GM23338 (cell line): ENCODE measurements at regions not wholly inside any gene's neighbourhood (a gene's known extent, or its start where the extent isn't known, plus 50 kb on each side); places are given as distances from the start of the nearest gene placed in this dataset.

ENCODE experiments used
- ATAC-seq: fragments of 200-7000 bp; cut with Tn5 transposase; 3 replicates; pipeline ENCODE4 v1.9.1; 2020
- DNase-seq: peaks from one replicate; pipeline ENCODE4 v3.0.0-alpha.2; 2015; ENCODE audit warnings: low spot score
- H2AFZ ChIP-seq: fragments of 200-600 bp; sonication (generic); 2 replicates; pipeline ENCODE4 v1.8.0; 2016; ENCODE audit warnings: antibody characterized with exemption, mild to moderate bottlenecking, moderate library complexity
- H3F3A ChIP-seq: fragments of 200-600 bp; sonication (generic); replicated peaks from 2 replicates; pipeline ENCODE4 v1.8.0; 2017; ENCODE audit warnings: antibody characterized with exemption, mixed run types, low read depth
- H3K27ac ChIP-seq: fragments of 200-600 bp; sonication (generic); 2 replicates; pipeline ENCODE4 v1.6.1; 2016; ENCODE audit warnings: low read depth
- H3K27me3 ChIP-seq: fragments of 200-600 bp; sonication (generic); 2 replicates; pipeline ENCODE4 v1.8.0; 2016; ENCODE audit warnings: mild to moderate bottlenecking, mixed run types, moderate library complexity; ENCODE audit not compliant: insufficient read depth
- H3K36me3 ChIP-seq: fragments of 200-600 bp; sonication (generic); 2 replicates; pipeline ENCODE4 v1.8.0; 2016; ENCODE audit warnings: mild to moderate bottlenecking; ENCODE audit not compliant: insufficient read depth
- H3K4me1 ChIP-seq: fragments of 200-600 bp; sonication (generic); 2 replicates; pipeline ENCODE4 v1.8.0; 2016; ENCODE audit warnings: mild to moderate bottlenecking, moderate library complexity; ENCODE audit not compliant: insufficient read depth
- H3K4me2 ChIP-seq: fragments of 200-600 bp; sonication (generic); 2 replicates; pipeline ENCODE4 v1.7.1; 2017; ENCODE audit warnings: mixed run types
- H3K4me3 ChIP-seq: fragments of 200-600 bp; sonication (generic); 2 replicates; pipeline ENCODE4 v1.6.1; 2016; ENCODE audit warnings: mixed run types
- H3K79me2 ChIP-seq: fragments of 200-600 bp; sonication (generic); replicated peaks from 2 replicates; pipeline ENCODE4 v1.8.0; 2017; ENCODE audit warnings: mild to moderate bottlenecking; ENCODE audit not compliant: insufficient read depth
- H3K9me2 ChIP-seq: fragments of 200-600 bp; sonication (generic); 2 replicates; pipeline ENCODE4 v1.8.0; 2017; ENCODE audit not compliant: insufficient read depth
- H4K20me1 ChIP-seq: fragments of 200-600 bp; sonication (generic); replicated peaks from 2 replicates; pipeline ENCODE4 v1.8.0; 2017; ENCODE audit warnings: mild to moderate bottlenecking; ENCODE audit not compliant: insufficient read depth
- H3K27ac Mint-ChIP-seq: 2 replicates; pipeline ENCODE4 v1.8.0; 2020; ENCODE audit warnings: inconsistent platforms, mild to moderate bottlenecking, moderate library complexity, mixed read lengths
- H3K27me3 Mint-ChIP-seq: 3 replicates; pipeline ENCODE4 v1.8.0; 2022; ENCODE audit warnings: low read depth, mild to moderate bottlenecking, moderate library complexity, mixed read lengths, inconsistent platforms; ENCODE audit not compliant: insufficient read depth, poor library complexity
- H3K36me3 Mint-ChIP-seq: 3 replicates; pipeline ENCODE4 v1.8.0; 2021; ENCODE audit warnings: low read depth, mild to moderate bottlenecking, inconsistent platforms, moderate library complexity, mixed read lengths
- H3K4me1 Mint-ChIP-seq: 3 replicates; pipeline ENCODE4 v1.8.0; 2020; ENCODE audit warnings: mild to moderate bottlenecking, inconsistent platforms, mixed read lengths
- H3K4me3 Mint-ChIP-seq: 3 replicates; pipeline ENCODE4 v1.8.0; 2021; ENCODE audit warnings: moderate library complexity, mild to moderate bottlenecking, inconsistent platforms, mixed read lengths
- H3K9me3 Mint-ChIP-seq: 3 replicates; pipeline ENCODE4 v1.8.0; 2020; ENCODE audit warnings: moderate library complexity, mild to moderate bottlenecking, inconsistent platforms, mixed read lengths
- CREB1 ChIP-seq: fragments of 250-450 bp; sonication (Bioruptor Pico); IDR thresholded peaks from 2 replicates; pipeline ENCODE4 v1.5.0; 2020; ENCODE audit warnings: low read depth, mild to moderate bottlenecking, moderate library complexity
- CTCF ChIP-seq, 2 experiments: fragments of 200-600 bp in 1 of 2; sonication (generic) in 1 of 2; conservative IDR thresholded peaks; 2 replicates each; pipeline versions ENCODE4 v1.5.1 to v1.6.1; 2016 to 2017; ENCODE audit warnings: antibody characterized with exemption in 2 of 2, low read depth in 2 of 2, mild to moderate bottlenecking in 2 of 2, moderate library complexity in 1 of 2
- EZH2phosphoT487 ChIP-seq: fragments of 200-600 bp; sonication (generic); IDR thresholded peaks from one replicate; pipeline ENCODE4 v1.8.1; 2018; ENCODE audit warnings: antibody characterized with exemption; ENCODE audit not compliant: unreplicated experiment
- JUNB ChIP-seq: IDR thresholded peaks from one replicate; pipeline ENCODE4 v1.6.1; 2016; ENCODE audit warnings: antibody characterized with exemption; ENCODE audit not compliant: unreplicated experiment
- NANOG ChIP-seq: IDR thresholded peaks from 2 replicates; pipeline ENCODE4 v1.6.1; 2016; ENCODE audit warnings: antibody characterized with exemption, borderline replicate concordance
- REST ChIP-seq: IDR thresholded peaks from one replicate; pipeline ENCODE4 v1.6.1; 2018; ENCODE audit warnings: antibody characterized with exemption; ENCODE audit not compliant: unreplicated experiment
- STAT1 ChIP-seq: IDR thresholded peaks from one replicate; pipeline ENCODE4 v1.6.1; 2016; ENCODE audit warnings: antibody characterized with exemption; ENCODE audit not compliant: unreplicated experiment
- ZNF114 ChIP-seq: fragments of 250-450 bp; sonication (Bioruptor Pico); IDR thresholded peaks from 2 replicates; pipeline ENCODE4 v1.5.0; 2020; ENCODE audit warnings: mild to moderate bottlenecking, moderate library complexity
- TF ChIP-seq, protein P1 (sequence below): fragments of 250-450 bp; sonication (Bioruptor Pico); IDR thresholded peaks from 2 replicates; pipeline ENCODE4 v1.5.0; 2020; ENCODE audit warnings: mild to moderate bottlenecking, moderate library complexity

DNA sequence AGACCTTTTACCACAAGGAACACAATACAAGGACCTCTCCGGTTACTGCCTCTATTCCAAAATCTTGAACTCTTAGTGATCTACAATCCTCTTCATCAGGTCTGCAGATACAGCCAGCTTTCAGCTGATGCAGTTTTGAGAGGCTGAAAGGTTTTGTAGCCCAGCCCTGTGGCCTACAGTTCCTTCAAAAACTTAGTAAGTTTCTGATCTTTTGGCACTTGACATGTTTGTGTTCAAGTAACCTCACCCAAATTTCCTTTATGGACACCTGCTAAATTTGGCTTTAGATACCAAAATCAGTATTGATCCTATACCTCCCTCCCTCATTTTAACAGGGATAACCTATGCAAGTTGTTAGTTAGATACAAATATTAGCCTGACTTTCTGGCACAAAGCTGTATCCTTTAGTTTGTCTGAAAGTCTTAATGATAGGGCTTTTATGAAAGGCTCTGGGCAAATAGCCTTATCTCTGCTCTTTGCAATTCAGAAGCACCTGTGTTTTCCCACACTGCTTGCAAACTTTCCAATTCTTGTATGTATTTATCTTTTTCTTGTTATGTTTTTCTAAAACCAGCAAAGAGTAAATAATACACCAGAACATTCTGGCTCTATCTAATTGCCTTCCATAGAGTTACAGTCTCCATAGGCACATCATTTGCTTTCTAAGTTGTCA is 650.5 kb upstream of the KLHL29 start:
- no peak overlapping the region for H3K27ac Mint-ChIP-seq
- peaks cover 3% of the 10 kb centered on the region; the same call in 1 of the 3 replicates for H3K36me3 Mint-ChIP-seq
- Histone ChIP-seq H4K20me1 (no peaks in the 10 kb centered on the region), H2AFZ (no peak overlapping the region), H3K4me3 (no peak overlapping the region), H3K27ac (no peak overlapping the region), H3K27me3 (no peaks in the 10 kb centered on the region), H3K4me1 (no peaks in the 10 kb centered on the region), H3K4me2 (no peak overlapping the region), H3F3A (no peaks in the 10 kb centered on the region), H3K9me2 (no peaks in the 10 kb centered on the region), H3K79me2 (no peaks in the 10 kb centered on the region), H3K36me3 (no peaks in the 10 kb centered on the region)
- TF ChIP-seq ZNF114 (CRISPR knock-in tag) (no peak), NANOG (no peak), EZH2phosphoT487 (no peak), JUNB (no peak), CREB1 (CRISPR knock-in tag) (no peak), REST (no peak), CTCF (conservative IDR thresholded peaks at IDR 0.05; ENCODE audit: low read depth in 2 of 2) (no peak), STAT1 (no peak)
- TF ChIP-seq, protein P1, sequence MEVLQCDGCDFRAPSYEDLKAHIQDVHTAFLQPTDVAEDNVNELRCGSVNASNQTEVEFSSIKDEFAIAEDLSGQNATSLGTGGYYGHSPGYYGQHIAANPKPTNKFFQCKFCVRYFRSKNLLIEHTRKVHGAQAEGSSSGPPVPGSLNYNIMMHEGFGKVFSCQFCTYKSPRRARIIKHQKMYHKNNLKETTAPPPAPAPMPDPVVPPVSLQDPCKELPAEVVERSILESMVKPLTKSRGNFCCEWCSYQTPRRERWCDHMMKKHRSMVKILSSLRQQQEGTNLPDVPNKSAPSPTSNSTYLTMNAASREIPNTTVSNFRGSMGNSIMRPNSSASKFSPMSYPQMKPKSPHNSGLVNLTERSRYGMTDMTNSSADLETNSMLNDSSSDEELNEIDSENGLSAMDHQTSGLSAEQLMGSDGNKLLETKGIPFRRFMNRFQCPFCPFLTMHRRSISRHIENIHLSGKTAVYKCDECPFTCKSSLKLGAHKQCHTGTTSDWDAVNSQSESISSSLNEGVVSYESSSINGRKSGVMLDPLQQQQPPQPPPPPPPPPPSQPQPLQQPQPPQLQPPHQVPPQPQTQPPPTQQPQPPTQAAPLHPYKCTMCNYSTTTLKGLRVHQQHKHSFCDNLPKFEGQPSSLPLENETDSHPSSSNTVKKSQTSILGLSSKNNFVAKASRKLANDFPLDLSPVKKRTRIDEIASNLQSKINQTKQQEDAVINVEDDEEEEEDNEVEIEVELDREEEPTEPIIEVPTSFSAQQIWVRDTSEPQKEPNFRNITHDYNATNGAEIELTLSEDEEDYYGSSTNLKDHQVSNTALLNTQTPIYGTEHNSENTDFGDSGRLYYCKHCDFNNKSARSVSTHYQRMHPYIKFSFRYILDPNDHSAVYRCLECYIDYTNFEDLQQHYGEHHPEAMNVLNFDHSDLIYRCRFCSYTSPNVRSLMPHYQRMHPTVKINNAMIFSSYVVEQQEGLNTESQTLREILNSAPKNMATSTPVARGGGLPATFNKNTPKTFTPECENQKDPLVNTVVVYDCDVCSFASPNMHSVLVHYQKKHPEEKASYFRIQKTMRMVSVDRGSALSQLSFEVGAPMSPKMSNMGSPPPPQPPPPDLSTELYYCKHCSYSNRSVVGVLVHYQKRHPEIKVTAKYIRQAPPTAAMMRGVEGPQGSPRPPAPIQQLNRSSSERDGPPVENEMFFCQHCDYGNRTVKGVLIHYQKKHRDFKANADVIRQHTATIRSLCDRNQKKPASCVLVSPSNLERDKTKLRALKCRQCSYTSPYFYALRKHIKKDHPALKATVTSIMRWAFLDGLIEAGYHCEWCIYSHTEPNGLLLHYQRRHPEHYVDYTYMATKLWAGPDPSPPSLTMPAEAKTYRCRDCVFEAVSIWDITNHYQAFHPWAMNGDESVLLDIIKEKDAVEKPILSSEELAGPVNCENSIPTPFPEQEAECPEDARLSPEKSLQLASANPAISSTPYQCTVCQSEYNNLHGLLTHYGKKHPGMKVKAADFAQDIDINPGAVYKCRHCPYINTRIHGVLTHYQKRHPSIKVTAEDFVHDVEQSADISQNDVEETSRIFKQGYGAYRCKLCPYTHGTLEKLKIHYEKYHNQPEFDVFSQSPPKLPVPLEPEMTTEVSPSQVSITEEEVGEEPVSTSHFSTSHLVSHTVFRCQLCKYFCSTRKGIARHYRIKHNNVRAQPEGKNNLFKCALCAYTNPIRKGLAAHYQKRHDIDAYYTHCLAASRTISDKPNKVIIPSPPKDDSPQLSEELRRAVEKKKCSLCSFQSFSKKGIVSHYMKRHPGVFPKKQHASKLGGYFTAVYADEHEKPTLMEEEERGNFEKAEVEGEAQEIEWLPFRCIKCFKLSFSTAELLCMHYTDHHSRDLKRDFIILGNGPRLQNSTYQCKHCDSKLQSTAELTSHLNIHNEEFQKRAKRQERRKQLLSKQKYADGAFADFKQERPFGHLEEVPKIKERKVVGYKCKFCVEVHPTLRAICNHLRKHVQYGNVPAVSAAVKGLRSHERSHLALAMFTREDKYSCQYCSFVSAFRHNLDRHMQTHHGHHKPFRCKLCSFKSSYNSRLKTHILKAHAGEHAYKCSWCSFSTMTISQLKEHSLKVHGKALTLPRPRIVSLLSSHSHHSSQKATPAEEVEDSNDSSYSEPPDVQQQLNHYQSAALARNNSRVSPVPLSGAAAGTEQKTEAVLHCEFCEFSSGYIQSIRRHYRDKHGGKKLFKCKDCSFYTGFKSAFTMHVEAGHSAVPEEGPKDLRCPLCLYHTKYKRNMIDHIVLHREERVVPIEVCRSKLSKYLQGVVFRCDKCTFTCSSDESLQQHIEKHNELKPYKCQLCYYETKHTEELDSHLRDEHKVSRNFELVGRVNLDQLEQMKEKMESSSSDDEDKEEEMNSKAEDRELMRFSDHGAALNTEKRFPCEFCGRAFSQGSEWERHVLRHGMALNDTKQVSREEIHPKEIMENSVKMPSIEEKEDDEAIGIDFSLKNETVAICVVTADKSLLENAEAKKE (CRISPR knock-in tag) = no peak
- ATAC-seq = no peak
- no peak for DNase-seq
- no peak overlapping the region for H3K4me3 Mint-ChIP-seq
- no peaks in the 10 kb centered on the region for H3K27me3 Mint-ChIP-seq
- H3K9me3 Mint-ChIP-seq = peaks cover 8% of the 10 kb centered on the region; the same call in 2 of the 3 replicates
- H3K4me1 Mint-ChIP-seq = no peaks in the 10 kb centered on the region
